ENCODE measurements at regions not wholly inside any gene's neighbourhood (a gene's known extent, or its start where the extent isn't known, plus 50 kb on each side); places are given as distances from the start of the nearest gene placed in this dataset.

- no peak for DNase-seq
Observed at GRCh38 chr9:26296910-26297572, 595.6 kb downstream of the CAAP1 start.

DNA sequence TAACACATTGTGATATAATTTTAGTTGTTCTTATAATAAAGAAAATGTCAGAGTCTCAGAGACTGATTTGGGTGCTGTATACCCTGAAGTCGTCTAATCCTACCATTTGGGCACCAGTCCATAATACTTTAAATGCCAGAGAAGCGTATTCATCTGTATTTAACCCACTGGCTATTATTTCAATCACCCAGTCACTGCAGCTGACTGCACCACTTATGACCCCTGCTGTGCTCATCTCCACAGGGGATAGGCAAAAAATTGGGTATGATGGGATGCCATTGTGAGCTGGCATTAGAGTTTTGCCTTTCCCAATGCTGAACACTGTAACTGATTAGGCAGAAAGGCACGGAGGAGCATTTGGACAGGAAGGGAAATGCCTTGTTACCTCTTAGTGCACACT lies 599.7 kb downstream of the CAAP1 start:
- no peak for DNase-seq

GRCh38 chr9:26271495-26272122 lies 593.4 kb upstream of the TUSC1 start:
- DNase-seq: no peak

DNA sequence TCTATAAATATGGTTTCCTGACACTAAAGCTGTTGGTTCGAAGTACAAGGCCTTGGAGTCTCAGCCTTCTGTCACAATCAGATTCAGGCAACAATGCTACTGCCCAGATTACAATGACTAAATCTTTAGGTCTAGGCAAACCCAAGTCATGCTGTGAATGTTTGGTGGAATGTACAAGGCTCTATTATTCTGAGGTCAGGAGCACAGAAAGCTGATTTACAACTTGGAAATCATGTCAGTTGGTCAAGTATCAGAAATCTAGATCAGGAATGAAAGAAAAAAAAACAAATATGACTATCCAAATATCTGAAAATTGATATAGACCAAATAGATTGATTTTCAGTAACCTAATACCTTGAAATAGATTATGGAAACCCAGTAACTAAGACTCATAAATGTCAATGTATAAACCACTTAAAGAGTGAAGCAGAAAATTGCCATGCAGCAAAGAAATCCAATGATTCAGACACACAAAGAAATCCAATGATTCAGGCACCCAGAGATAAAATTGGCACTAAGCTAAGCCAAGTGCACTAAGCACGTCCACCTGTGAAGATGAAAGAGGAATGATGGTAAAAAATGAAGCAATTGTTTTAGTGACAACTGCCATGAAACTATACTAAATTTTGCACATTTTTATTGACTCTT lies 588.0 kb upstream of the TUSC1 start:
- no peak for DNase-seq

- DNase-seq: no peak
Observed at GRCh38 chr9:26264709-26265601, 586.7 kb upstream of the TUSC1 start.

DNA sequence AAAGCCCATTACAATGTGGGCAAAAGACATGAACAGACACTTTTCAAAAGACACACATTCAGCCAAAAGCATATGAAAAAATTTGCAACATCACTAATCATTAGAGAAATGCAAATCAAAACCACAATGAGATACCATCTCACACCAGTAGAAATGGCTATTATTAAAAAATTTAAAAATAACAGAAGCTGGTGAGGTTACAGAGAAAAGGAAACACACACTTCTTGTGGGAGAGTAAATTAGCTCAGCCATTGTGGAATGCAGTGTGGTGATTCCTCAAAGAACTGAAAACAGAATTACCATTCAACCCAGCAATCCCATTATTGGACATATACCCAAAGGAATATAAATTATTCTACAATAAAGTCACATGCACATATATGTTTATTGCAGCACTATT lies 585.2 kb upstream of the TUSC1 start:
- DNase-seq: no peak

DNA sequence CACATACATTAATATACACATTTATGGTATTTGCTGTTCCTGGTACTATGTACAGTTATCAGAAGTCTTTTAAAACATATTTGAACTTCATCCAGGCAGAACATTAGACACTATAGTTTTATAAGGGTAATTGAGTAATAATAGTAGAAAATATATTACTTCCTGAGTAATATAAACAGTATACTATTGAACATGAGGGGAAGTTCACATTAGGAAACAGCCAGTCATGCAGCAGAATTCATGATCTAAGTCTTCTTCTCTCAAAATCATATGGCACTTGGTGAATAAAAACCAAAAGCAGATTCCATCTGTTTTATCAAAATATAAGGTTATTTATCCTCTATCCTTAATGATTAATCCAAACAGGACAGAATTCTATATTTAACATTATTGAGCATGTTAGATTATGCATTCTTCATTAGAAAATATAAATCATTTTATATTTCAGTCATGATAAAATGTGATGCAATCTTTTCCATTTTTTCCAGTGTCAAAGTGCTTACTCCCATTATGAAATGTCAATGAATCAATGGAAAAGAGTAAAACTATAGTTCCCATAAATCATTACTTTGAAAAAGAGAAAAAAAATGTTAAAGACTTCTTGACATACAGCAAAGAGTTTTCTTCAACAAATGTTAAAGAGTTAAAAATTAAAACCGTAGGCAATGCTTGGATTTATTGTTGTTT lies 584.3 kb upstream of the TUSC1 start:
- DNase-seq: no peak

DNA sequence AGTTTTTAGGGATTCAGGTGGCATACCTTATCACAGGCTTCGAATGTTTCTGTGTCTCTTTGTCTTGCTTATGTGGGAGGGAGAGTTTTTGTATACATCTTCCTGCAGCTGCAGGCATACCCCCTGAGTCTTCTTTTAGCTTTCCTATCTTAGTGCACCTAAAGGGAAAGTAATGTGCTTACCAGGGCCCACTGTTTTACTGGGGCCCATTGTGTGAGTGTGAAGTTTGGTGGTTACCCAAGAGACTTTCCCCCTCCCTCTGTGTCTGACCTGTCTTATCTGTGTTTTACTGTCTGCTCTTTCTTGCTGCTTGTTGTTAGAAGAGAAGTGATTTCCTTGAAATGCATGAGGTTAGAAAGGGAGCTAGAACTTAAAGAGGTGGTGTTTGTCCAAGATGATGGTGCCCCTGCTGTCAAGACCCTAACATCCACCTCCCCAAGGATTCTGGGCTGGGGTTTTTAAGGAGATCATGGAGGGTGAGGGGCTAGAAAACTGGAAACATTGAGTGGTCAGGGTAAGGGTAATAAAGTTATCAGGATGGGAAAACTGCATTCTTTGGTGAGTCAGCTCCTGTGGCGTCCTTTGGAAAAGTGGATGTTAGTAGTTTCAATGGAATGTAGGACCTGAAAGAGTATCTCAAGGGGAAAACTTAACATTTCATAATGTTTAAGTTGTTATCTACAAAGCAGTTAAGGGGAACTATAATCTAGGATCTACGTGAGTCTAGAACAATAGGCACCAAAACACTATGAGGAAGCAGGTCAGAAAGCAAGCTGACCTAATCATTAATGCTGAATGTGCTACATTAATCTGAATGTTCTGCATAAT lies 583.5 kb upstream of the TUSC1 start:
- no peak for DNase-seq

DNA sequence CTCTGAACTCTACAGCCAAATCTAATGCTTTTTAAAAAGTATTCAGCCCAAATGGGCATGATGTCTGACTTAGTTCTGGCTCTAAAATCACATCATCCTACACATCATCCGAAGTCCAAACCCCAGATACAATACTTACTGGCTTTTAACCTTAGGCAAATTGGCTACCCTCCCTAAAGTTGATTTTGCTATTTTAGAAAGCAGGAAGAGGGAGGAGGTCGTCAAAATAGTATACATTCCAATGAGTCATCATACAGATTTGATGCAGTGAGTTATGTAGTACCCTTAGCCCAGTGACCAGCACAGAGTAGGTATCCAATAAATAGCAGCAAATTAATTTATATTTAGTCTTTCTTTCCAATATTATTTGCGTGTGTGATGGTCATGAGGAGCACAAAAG lies 582.0 kb upstream of the TUSC1 start:
- DNase-seq: no peak

DNA sequence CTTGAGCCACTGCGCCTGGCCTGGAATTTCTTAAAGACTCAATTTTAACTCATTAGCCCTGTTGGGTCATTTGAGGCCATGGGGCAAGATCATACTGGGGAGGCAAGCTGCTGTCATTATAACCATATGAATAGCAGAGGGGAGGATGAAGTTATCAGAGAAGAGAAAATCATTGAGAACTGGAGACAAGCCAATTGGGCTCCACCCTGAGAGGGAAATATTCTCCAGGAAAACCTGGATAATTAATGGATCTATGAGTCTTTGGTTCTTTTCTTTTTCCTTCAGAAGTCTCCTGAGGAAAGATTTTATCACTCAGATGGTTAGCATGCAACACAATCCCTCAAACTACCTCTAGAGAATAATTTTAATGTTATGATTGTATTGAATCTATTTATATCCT lies 569.6 kb upstream of the TUSC1 start:
- DNase-seq: no peak

- no peak for DNase-seq
Observed at GRCh38 chr9:26244661-26245451, 566.6 kb upstream of the TUSC1 start.

DNA sequence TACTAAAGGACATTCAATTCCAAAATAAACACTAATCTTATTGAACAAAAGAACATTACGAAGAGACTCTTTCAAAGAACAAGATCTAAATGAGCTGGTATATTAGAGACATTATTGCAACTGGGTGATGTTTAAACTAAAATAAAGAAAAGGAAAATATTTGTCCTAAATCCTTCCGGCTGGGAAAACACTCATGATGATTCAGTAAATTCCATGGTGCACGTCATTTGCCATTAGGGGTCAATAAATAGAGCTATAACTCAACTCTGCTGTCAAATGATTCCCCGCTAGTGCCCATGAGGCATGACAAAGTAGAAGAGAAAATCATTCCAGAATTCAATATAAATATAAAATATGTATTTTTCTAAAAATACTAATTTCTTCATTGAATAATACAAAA lies 565.5 kb upstream of the TUSC1 start:
- DNase-seq: no peak

DNA sequence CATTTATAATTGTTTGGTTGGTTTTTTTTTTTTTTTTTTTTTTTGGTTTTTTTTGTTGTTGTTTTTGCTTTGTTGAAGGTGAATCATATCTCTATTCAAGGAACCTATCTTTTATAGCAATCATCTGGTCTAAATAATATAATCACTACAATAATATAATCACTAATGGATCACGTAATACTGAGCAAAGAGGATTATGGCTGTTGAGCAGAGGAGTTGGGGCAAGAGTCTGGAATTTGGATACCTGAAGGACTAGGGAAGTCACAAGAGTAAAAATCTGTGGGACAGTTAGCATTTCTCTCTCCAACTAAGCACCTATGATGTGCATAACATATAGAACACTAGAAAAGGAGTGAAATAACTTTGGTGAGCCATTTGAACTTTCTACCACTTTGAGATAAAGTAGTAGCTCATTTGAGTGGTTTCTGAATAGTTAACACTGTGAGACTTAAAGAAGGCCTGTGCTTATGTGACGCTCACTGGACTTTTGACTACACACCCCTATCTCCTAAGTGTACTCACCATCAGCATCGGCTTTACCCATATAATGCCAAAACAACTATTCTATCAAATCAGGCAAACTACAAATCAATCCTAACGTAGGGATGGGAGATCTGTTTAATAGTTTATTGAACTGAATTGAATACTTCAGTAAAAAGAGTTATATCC lies 564.9 kb upstream of the TUSC1 start:
- no peak for DNase-seq

- no peak for DNase-seq
Observed at GRCh38 chr9:26240020-26240419, 561.8 kb upstream of the TUSC1 start.

- DNase-seq: no peak
Observed at GRCh38 chr9:26237256-26237655, 559.0 kb upstream of the TUSC1 start.

- no peak for DNase-seq
Observed at GRCh38 chr9:26234865-26235264, 556.6 kb upstream of the TUSC1 start.

DNA sequence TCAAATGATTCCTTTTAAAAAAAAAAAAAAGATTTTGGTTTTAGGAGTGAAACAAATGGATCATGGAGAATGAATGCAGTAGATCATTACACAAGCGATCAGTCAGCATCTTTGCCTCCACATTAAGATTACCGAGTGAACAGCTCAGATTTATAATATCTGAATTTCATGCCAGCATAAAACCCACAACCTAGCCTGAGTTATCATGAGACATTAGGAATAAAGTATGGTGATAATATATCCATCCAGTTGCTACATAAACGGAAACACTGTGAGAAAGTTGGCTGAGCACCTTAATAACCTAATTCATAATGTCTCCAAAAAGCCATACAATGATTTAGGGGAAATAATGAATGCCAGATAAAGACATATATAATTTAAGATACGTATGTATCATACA lies 553.1 kb upstream of the TUSC1 start:
- DNase-seq: no peak

GRCh38 chr9:26229324-26230054 lies 551.2 kb upstream of the TUSC1 start:
- no peak for DNase-seq

DNA sequence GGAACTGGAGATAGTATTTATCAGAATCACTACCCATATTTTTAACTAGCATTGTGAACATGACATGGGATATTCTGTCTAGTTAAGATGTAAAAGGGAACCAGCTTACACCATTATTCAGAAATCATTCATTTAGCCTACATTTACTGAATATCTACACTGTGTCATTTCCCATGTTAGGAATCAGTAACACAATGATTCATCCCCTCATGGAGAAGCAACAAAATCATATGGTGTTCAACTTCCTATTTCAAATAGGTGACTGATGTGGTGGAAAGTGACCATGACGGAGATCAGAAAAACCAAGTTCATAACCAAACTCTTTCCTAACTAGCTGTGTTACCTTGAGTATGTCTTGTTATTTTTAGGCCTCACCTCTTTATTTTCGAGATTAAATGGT lies 550.0 kb upstream of the TUSC1 start:
- DNase-seq: no peak

- DNase-seq: no peak
Observed at GRCh38 chr9:26221290-26221689, 543.0 kb upstream of the TUSC1 start.

Data from NCI-H1436 treated with DMSO at 0.1 percent for 48 hours (cell line).